GM23338 (cell line): ENCODE measurements at regions not wholly inside any gene's neighbourhood (a gene's known extent, or its start where the extent isn't known, plus 50 kb on each side); places are given as distances from the start of the nearest gene placed in this dataset.

ENCODE experiments used
- ATAC-seq: fragments of 200-7000 bp; cut with Tn5 transposase; 3 replicates; pipeline ENCODE4 v1.9.1; 2020
- DNase-seq: peaks from one replicate; pipeline ENCODE4 v3.0.0-alpha.2; 2015; ENCODE audit warnings: low spot score
- H2AFZ ChIP-seq: fragments of 200-600 bp; sonication (generic); 2 replicates; pipeline ENCODE4 v1.8.0; 2016; ENCODE audit warnings: antibody characterized with exemption, mild to moderate bottlenecking, moderate library complexity
- H3F3A ChIP-seq: fragments of 200-600 bp; sonication (generic); replicated peaks from 2 replicates; pipeline ENCODE4 v1.8.0; 2017; ENCODE audit warnings: antibody characterized with exemption, mixed run types, low read depth
- H3K27ac ChIP-seq: fragments of 200-600 bp; sonication (generic); 2 replicates; pipeline ENCODE4 v1.6.1; 2016; ENCODE audit warnings: low read depth
- H3K27me3 ChIP-seq: fragments of 200-600 bp; sonication (generic); 2 replicates; pipeline ENCODE4 v1.8.0; 2016; ENCODE audit warnings: mild to moderate bottlenecking, mixed run types, moderate library complexity; ENCODE audit not compliant: insufficient read depth
- H3K36me3 ChIP-seq: fragments of 200-600 bp; sonication (generic); 2 replicates; pipeline ENCODE4 v1.8.0; 2016; ENCODE audit warnings: mild to moderate bottlenecking; ENCODE audit not compliant: insufficient read depth
- H3K4me1 ChIP-seq: fragments of 200-600 bp; sonication (generic); 2 replicates; pipeline ENCODE4 v1.8.0; 2016; ENCODE audit warnings: mild to moderate bottlenecking, moderate library complexity; ENCODE audit not compliant: insufficient read depth
- H3K4me2 ChIP-seq: fragments of 200-600 bp; sonication (generic); 2 replicates; pipeline ENCODE4 v1.7.1; 2017; ENCODE audit warnings: mixed run types
- H3K4me3 ChIP-seq: fragments of 200-600 bp; sonication (generic); 2 replicates; pipeline ENCODE4 v1.6.1; 2016; ENCODE audit warnings: mixed run types
- H3K79me2 ChIP-seq: fragments of 200-600 bp; sonication (generic); replicated peaks from 2 replicates; pipeline ENCODE4 v1.8.0; 2017; ENCODE audit warnings: mild to moderate bottlenecking; ENCODE audit not compliant: insufficient read depth
- H3K9me2 ChIP-seq: fragments of 200-600 bp; sonication (generic); 2 replicates; pipeline ENCODE4 v1.8.0; 2017; ENCODE audit not compliant: insufficient read depth
- H4K20me1 ChIP-seq: fragments of 200-600 bp; sonication (generic); replicated peaks from 2 replicates; pipeline ENCODE4 v1.8.0; 2017; ENCODE audit warnings: mild to moderate bottlenecking; ENCODE audit not compliant: insufficient read depth
- H3K27ac Mint-ChIP-seq: 2 replicates; pipeline ENCODE4 v1.8.0; 2020; ENCODE audit warnings: inconsistent platforms, mild to moderate bottlenecking, moderate library complexity, mixed read lengths
- H3K27me3 Mint-ChIP-seq: 3 replicates; pipeline ENCODE4 v1.8.0; 2022; ENCODE audit warnings: low read depth, mild to moderate bottlenecking, moderate library complexity, mixed read lengths, inconsistent platforms; ENCODE audit not compliant: insufficient read depth, poor library complexity
- H3K36me3 Mint-ChIP-seq: 3 replicates; pipeline ENCODE4 v1.8.0; 2021; ENCODE audit warnings: low read depth, mild to moderate bottlenecking, inconsistent platforms, moderate library complexity, mixed read lengths
- H3K4me1 Mint-ChIP-seq: 3 replicates; pipeline ENCODE4 v1.8.0; 2020; ENCODE audit warnings: mild to moderate bottlenecking, inconsistent platforms, mixed read lengths
- H3K4me3 Mint-ChIP-seq: 3 replicates; pipeline ENCODE4 v1.8.0; 2021; ENCODE audit warnings: moderate library complexity, mild to moderate bottlenecking, inconsistent platforms, mixed read lengths
- H3K9me3 Mint-ChIP-seq: 3 replicates; pipeline ENCODE4 v1.8.0; 2020; ENCODE audit warnings: moderate library complexity, mild to moderate bottlenecking, inconsistent platforms, mixed read lengths
- CREB1 ChIP-seq: fragments of 250-450 bp; sonication (Bioruptor Pico); IDR thresholded peaks from 2 replicates; pipeline ENCODE4 v1.5.0; 2020; ENCODE audit warnings: low read depth, mild to moderate bottlenecking, moderate library complexity
- ETS1 ChIP-seq: IDR thresholded peaks from 2 replicates; pipeline ENCODE4 v1.6.1; 2016; ENCODE audit warnings: antibody characterized with exemption
- EZH2 ChIP-seq: fragments of 200-600 bp; sonication (generic); IDR thresholded peaks from one replicate; pipeline ENCODE4 v1.8.0; 2017; ENCODE audit warnings: antibody characterized with exemption, mild to moderate bottlenecking, low read depth; ENCODE audit not compliant: unreplicated experiment
- EZH2phosphoT487 ChIP-seq: fragments of 200-600 bp; sonication (generic); IDR thresholded peaks from one replicate; pipeline ENCODE4 v1.8.1; 2018; ENCODE audit warnings: antibody characterized with exemption; ENCODE audit not compliant: unreplicated experiment
- NANOG ChIP-seq: IDR thresholded peaks from 2 replicates; pipeline ENCODE4 v1.6.1; 2016; ENCODE audit warnings: antibody characterized with exemption, borderline replicate concordance
- POLR2AphosphoS5 ChIP-seq: IDR thresholded peaks from 2 replicates; pipeline ENCODE4 v1.6.1; 2016; ENCODE audit warnings: antibody characterized with exemption, low read depth
- REST ChIP-seq: IDR thresholded peaks from one replicate; pipeline ENCODE4 v1.6.1; 2018; ENCODE audit warnings: antibody characterized with exemption; ENCODE audit not compliant: unreplicated experiment
- ZNF114 ChIP-seq: fragments of 250-450 bp; sonication (Bioruptor Pico); IDR thresholded peaks from 2 replicates; pipeline ENCODE4 v1.5.0; 2020; ENCODE audit warnings: mild to moderate bottlenecking, moderate library complexity
- ZNF331 ChIP-seq: fragments of 250-450 bp; sonication (Bioruptor Pico); IDR thresholded peaks from 2 replicates; pipeline ENCODE4 v1.5.0; 2020; ENCODE audit warnings: low read depth, mild to moderate bottlenecking, moderate library complexity
- ZNF462 ChIP-seq: fragments of 250-450 bp; sonication (Bioruptor Pico); IDR thresholded peaks from 2 replicates; pipeline ENCODE4 v1.5.0; 2020; ENCODE audit warnings: mild to moderate bottlenecking, moderate library complexity

GRCh38 chr11:80343436-80343835 is 902.6 kb upstream of the TENM4 start (continued):
- TF ChIP-seq ETS1, result no peak
- TF ChIP-seq ZNF114 (CRISPR knock-in tag), result no peak
- TF ChIP-seq REST, result no peak
- no peak for TF ChIP-seq POLR2AphosphoS5

- Mint-ChIP-seq H3K27me3 (no peaks in the 10 kb centered on the region), H3K27ac (no peak overlapping the region), H3K36me3 (no peaks in the 10 kb centered on the region; the same call in 1 of the 3 replicates), H3K4me1 (peaks cover 2% of the 10 kb centered on the region; the same call in 1 of the 3 replicates), H3K4me3 (no peak overlapping the region), H3K9me3 (peaks cover 2% of the 10 kb centered on the region; the same call in 2 of the 3 replicates)
- Histone ChIP-seq H3K36me3 (no peaks in the 10 kb centered on the region), H3K27me3 (no peaks in the 10 kb centered on the region), H3F3A (no peaks in the 10 kb centered on the region), H3K4me2 (no peak overlapping the region), H4K20me1 (no peaks in the 10 kb centered on the region), H3K4me3 (no peak overlapping the region), H2AFZ (no peak overlapping the region), H3K27ac (no peak overlapping the region), H3K9me2 (peaks cover 16% of the 10 kb centered on the region; the same call in 1 of the 2 replicates), H3K79me2 (no peaks in the 10 kb centered on the region), H3K4me1 (no peaks in the 10 kb centered on the region)
- ATAC-seq (no peak), DNase-seq (no peak)
- TF ChIP-seq ZNF462 (CRISPR knock-in tag) (no peak), REST (no peak), ZNF331 (CRISPR knock-in tag) (no peak), NANOG (no peak), CREB1 (CRISPR knock-in tag) (no peak), EZH2 (no peak), EZH2phosphoT487 (no peak)
These were observed 897.4 kb upstream of the TENM4 start for GRCh38 chr11:80338231-80338630.
